SIG-M5 (cell line): ENCODE measurements at regions not wholly inside any gene's neighbourhood (a gene's known extent, or its start where the extent isn't known, plus 50 kb on each side); places are given as distances from the start of the nearest gene placed in this dataset.
"Not testable (repeated sequence)": the region's sequence is repeated elsewhere in the genome, so short reads cannot be mapped to it uniquely, and the experiment has no call there.

Experiments
- DNase-seq: peaks from one replicate; lab custom pipeline; 2025; lab: John Stamatoyannopoulos, UW

- DNase-seq, result no peak
These were observed 221.0 kb downstream of the SHQ1 start for GRCh38 chr3:72627271-72627670.

- no peak for DNase-seq
These were observed 222.5 kb downstream of the SHQ1 start for GRCh38 chr3:72625602-72626337.

GRCh38 chr3:72624656-72625055 lies 223.6 kb downstream of the SHQ1 start:
- no peak for DNase-seq

GRCh38 chr3:72618739-72619138 lies 229.5 kb downstream of the SHQ1 start:
- peak; percentile 32 for DNase-seq

GRCh38 chr3:72617424-72618024 lies 230.7 kb downstream of the SHQ1 start:
- no peak for DNase-seq

GRCh38 chr3:72615776-72616175 lies 232.5 kb downstream of the SHQ1 start:
- DNase-seq, result no peak

GRCh38 chr3:72615182-72615581 lies 233.1 kb downstream of the SHQ1 start:
- DNase-seq, result no peak

- DNase-seq, result no peak
These were observed 233.7 kb downstream of the SHQ1 start for GRCh38 chr3:72614394-72615074.

GRCh38 chr3:72613871-72614270 lies 234.4 kb downstream of the SHQ1 start:
- DNase-seq, result no peak

GRCh38 chr3:72609114-72609513 lies 239.1 kb downstream of the SHQ1 start:
- not testable (repeated sequence) for DNase-seq

- no peak for DNase-seq
These were observed 242.0 kb downstream of the SHQ1 start for GRCh38 chr3:72606005-72606800.

GRCh38 chr3:72604328-72604727 lies 243.9 kb downstream of the SHQ1 start:
- DNase-seq, result no peak

GRCh38 chr3:72601983-72602750 lies 246.1 kb downstream of the SHQ1 start:
- DNase-seq, result no peak

GRCh38 chr3:72601060-72601459 lies 247.2 kb downstream of the SHQ1 start:
- no peak for DNase-seq

GRCh38 chr3:72597756-72598195 lies 250.5 kb downstream of the SHQ1 start:
- no peak for DNase-seq

GRCh38 chr3:72597043-72597442 lies 251.2 kb downstream of the SHQ1 start:
- DNase-seq, result no peak

GRCh38 chr3:72595927-72596610 lies 252.2 kb downstream of the SHQ1 start:
- no peak for DNase-seq

- DNase-seq, result no peak
These were observed 252.9 kb downstream of the SHQ1 start for GRCh38 chr3:72595376-72595775.

- no peak for DNase-seq
These were observed 253.5 kb downstream of the SHQ1 start for GRCh38 chr3:72594615-72595215.

GRCh38 chr3:72593881-72594397 lies 254.3 kb downstream of the SHQ1 start:
- DNase-seq, result peak; percentile 3
